GM12891 (cell line): ENCODE measurements at regions not wholly inside any gene's neighbourhood (a gene's known extent, or its start where the extent isn't known, plus 50 kb on each side); places are given as distances from the start of the nearest gene placed in this dataset.
A peak's percentile ranks its signal among the peaks of the same experiment; 100 is the strongest.

Experiments used
- PAX5 ChIP-seq: IDR thresholded peaks from 2 replicates; pipeline ENCODE4 v1.6.1; 2011; ENCODE audit warnings: low read length, moderate library complexity, mild to moderate bottlenecking; ENCODE audit not compliant: insufficient read depth, severe bottlenecking
- POLR2A ChIP-seq: IDR thresholded peaks from 2 replicates; pipeline ENCODE4 v1.6.1; 2011; ENCODE audit warnings: low read depth, low read length, control low read depth
- POLR2AphosphoS5 ChIP-seq: IDR thresholded peaks from 2 replicates; pipeline ENCODE4 v1.6.1; 2011; ENCODE audit warnings: low read depth, low read length, control low read depth
- SPI1 ChIP-seq: IDR thresholded peaks from 2 replicates; pipeline ENCODE4 v1.6.1; 2011; ENCODE audit warnings: low read depth, low read length, control low read depth
- TAF1 ChIP-seq: IDR thresholded peaks from 2 replicates; pipeline ENCODE4 v1.6.1; 2011; ENCODE audit warnings: low read depth, low read length, control low read depth

DNA sequence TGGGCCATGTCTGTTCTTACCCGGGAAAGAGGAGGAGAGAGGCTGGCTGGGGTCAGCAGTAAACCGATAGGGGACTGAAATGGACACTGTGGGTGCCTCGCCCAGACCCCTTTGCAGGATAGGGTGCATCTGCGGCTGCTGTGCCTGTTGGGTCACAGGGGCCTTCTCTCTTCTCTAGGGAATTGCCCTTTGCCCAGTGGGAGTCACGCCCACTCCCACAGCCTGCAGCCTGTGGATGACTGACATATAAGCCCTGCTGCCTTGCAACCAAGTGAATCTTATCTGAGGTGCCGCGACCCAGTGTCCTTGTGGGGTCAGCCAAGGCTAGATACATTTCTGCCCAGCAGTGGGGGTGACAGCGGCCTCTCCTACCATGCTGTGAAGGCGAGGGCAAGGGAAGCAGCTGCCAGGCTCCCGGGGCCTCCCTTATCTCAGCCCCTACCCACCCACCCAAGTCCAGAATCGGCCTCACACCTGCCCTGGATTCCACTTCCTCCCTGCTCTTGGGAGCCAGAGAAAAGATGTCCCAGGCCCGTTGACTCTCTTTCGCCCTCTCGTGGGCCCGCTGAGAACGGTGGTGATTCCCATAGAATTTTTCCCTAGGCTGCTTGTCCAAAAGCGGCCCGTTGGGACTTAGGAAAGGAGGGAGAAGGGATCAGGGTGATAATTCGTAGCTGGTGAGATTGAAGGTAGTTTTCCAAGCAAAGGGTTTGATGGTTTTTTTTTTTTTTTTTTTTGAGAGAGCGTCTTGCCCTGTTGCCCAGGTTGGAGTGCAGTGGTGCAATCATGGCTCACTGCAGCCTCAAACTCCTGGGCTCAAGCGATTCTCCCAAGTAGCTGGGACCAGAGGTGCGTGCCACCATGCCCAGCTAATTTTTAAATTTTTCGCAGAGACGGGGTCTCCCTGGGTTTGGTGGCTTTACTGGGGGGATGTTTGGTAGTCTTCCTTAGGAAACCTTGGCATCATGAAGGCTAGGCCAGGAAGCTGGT is 56.8 kb upstream of the SMOX start:
- TF ChIP-seq TAF1 (no peak), POLR2A (no peak), POLR2AphosphoS5 (no peak), SPI1 (peak; percentile 54; the same call in 1 of the 2 replicates), PAX5 (no peak)
